ENCODE measurements at regions not wholly inside any gene's neighbourhood (a gene's known extent, or its start where the extent isn't known, plus 50 kb on each side); places are given as distances from the start of the nearest gene placed in this dataset.

GRCh38 chr18:55097456-55098170, 138.4 kb upstream of the CCDC68 start:
- Histone ChIP-seq H3K27ac (ENCODE audit: low read length, poor library complexity, severe bottlenecking) (no peak overlapping the region), H4K91ac (ENCODE audit: low read length) (no peak overlapping the region), H2BK15ac (ENCODE audit: low read depth, poor library complexity, severe bottlenecking) (no peak overlapping the region), H3K9ac (ENCODE audit: low read length) (no peak overlapping the region), H3K79me1 (replicated peaks; ENCODE audit: low read length, poor library complexity, severe bottlenecking) (no peaks in the 10 kb centered on the region), H3K4me3 (ENCODE audit: insufficient read depth in 1 of 2, low read depth in 1 of 2, low read length in 2 of 2) (no peak overlapping the region), H3K23ac (ENCODE audit: low read length in 2 of 2) (no peak overlapping the region), H4K8ac (ENCODE audit: low read length) (no peak overlapping the region), H3K14ac (ENCODE audit: low read length in 2 of 2) (no peak overlapping the region), H3K36me3 (ENCODE audit: control insufficient read depth in 1 of 2, insufficient read depth in 2 of 2, low read depth in 1 of 2, low read length in 2 of 2) (no peaks in the 10 kb centered on the region), H2BK5ac (ENCODE audit: low read depth, low read length, poor library complexity, severe bottlenecking) (no peak overlapping the region), H2AK5ac (ENCODE audit: low read length, severe bottlenecking) (no peak overlapping the region), H3K9me3 (ENCODE audit: control insufficient read depth, low read length) (no peaks in the 10 kb centered on the region), H2AFZ (ENCODE audit: low read depth, low read length) (no peak overlapping the region), H2BK120ac (ENCODE audit: low read depth, low read length) (peak overlapping the region; percentile 50), H3K4me2 (ENCODE audit: low read length, poor library complexity, severe bottlenecking) (peak overlapping the region; percentile 32), H3K4ac (ENCODE audit: low read depth in 1 of 2, low read length in 2 of 2) (no peak overlapping the region), H3K4me1 (ENCODE audit: control insufficient read depth, insufficient read depth, low read depth, low read length) (peaks cover 14% of the 10 kb centered on the region), H2BK12ac (ENCODE audit: low read length in 2 of 2) (peak overlapping the region in 1 of 2 experiments; percentile 44), H3K27me3 (ENCODE audit: control insufficient read depth in 1 of 2, insufficient read depth in 1 of 2, low read length in 2 of 2) (no peaks in the 10 kb centered on the region), H3K18ac (ENCODE audit: low read depth in 1 of 2, low read length in 2 of 2) (peak overlapping the region in 1 of 2 experiments; percentile 47)
- WGBS: 23% methylated on average over 8 of the region's 9 CpGs
- DNase-seq: peak; percentile 85

- no peak overlapping the region for H3K27ac ChIP-seq (ENCODE audit: low read length, poor library complexity, severe bottlenecking)
- no peak overlapping the region for H3K4me3 ChIP-seq (ENCODE audit: insufficient read depth in 1 of 2, low read depth in 1 of 2, low read length in 2 of 2)
- H3K36me3 ChIP-seq (ENCODE audit: control insufficient read depth in 1 of 2, insufficient read depth in 2 of 2, low read depth in 1 of 2, low read length in 2 of 2): no peaks in the 10 kb centered on the region
- H4K91ac ChIP-seq (ENCODE audit: low read length): no peak overlapping the region
- peak overlapping the region in 1 of 2 experiments; percentile 67 for H3K18ac ChIP-seq (ENCODE audit: low read depth in 1 of 2, low read length in 2 of 2)
- H2AK5ac ChIP-seq (ENCODE audit: low read length, severe bottlenecking): no peak overlapping the region
- peak; percentile 73 for DNase-seq
- no peak overlapping the region for H2BK15ac ChIP-seq (ENCODE audit: low read depth, poor library complexity, severe bottlenecking)
- no peak overlapping the region for H3K4me2 ChIP-seq (ENCODE audit: low read length, poor library complexity, severe bottlenecking)
- H3K4ac ChIP-seq (ENCODE audit: low read depth in 1 of 2, low read length in 2 of 2): no peak overlapping the region
- no peaks in the 10 kb centered on the region for H3K27me3 ChIP-seq (ENCODE audit: control insufficient read depth in 1 of 2, insufficient read depth in 1 of 2, low read length in 2 of 2)
- no peaks in the 10 kb centered on the region for H3K9me3 ChIP-seq (ENCODE audit: control insufficient read depth, low read length)
- H2BK5ac ChIP-seq (ENCODE audit: low read depth, low read length, poor library complexity, severe bottlenecking): no peak overlapping the region
- H2BK12ac ChIP-seq (ENCODE audit: low read length in 2 of 2): peak overlapping the region in 1 of 2 experiments; percentile 48
- H3K9ac ChIP-seq (ENCODE audit: low read length): no peak overlapping the region
- no peak overlapping the region for H2AFZ ChIP-seq (ENCODE audit: low read depth, low read length)
- H3K14ac ChIP-seq (ENCODE audit: low read length in 2 of 2): no peak overlapping the region
- H2BK120ac ChIP-seq (ENCODE audit: low read depth, low read length): no peak overlapping the region
- H4K8ac ChIP-seq (ENCODE audit: low read length): peak overlapping the region; percentile 72
- 55% methylated on average over 10 of the region's 10 CpGs for WGBS
- peaks cover 9% of the 10 kb centered on the region for H3K4me1 ChIP-seq (ENCODE audit: control insufficient read depth, insufficient read depth, low read depth, low read length)
- H3K79me1 ChIP-seq (replicated peaks; ENCODE audit: low read length, poor library complexity, severe bottlenecking): no peaks in the 10 kb centered on the region
- H3K23ac ChIP-seq (ENCODE audit: low read length in 2 of 2): no peak overlapping the region
Observed at GRCh38 chr18:55096263-55096951, 137.1 kb upstream of the CCDC68 start.

GRCh38 chr18:55095584-55095983, 136.3 kb upstream of the CCDC68 start:
- Histone ChIP-seq H3K4me1 (ENCODE audit: control insufficient read depth, insufficient read depth, low read depth, low read length) (peaks cover 9% of the 10 kb centered on the region), H3K79me1 (replicated peaks; ENCODE audit: low read length, poor library complexity, severe bottlenecking) (no peaks in the 10 kb centered on the region), H3K14ac (ENCODE audit: low read length in 2 of 2) (no peak overlapping the region), H3K18ac (ENCODE audit: low read depth in 1 of 2, low read length in 2 of 2) (no peak overlapping the region), H3K4ac (ENCODE audit: low read depth in 1 of 2, low read length in 2 of 2) (no peak overlapping the region), H3K36me3 (ENCODE audit: control insufficient read depth in 1 of 2, insufficient read depth in 2 of 2, low read depth in 1 of 2, low read length in 2 of 2) (no peaks in the 10 kb centered on the region), H3K9me3 (ENCODE audit: control insufficient read depth, low read length) (no peaks in the 10 kb centered on the region), H3K27me3 (ENCODE audit: control insufficient read depth in 1 of 2, insufficient read depth in 1 of 2, low read length in 2 of 2) (no peaks in the 10 kb centered on the region), H2AFZ (ENCODE audit: low read depth, low read length) (no peak overlapping the region), H3K9ac (ENCODE audit: low read length) (no peak overlapping the region), H4K91ac (ENCODE audit: low read length) (no peak overlapping the region), H2BK120ac (ENCODE audit: low read depth, low read length) (no peak overlapping the region), H3K4me3 (ENCODE audit: insufficient read depth in 1 of 2, low read depth in 1 of 2, low read length in 2 of 2) (no peak overlapping the region), H2AK5ac (ENCODE audit: low read length, severe bottlenecking) (no peak overlapping the region), H3K23ac (ENCODE audit: low read length in 2 of 2) (no peak overlapping the region), H2BK15ac (ENCODE audit: low read depth, poor library complexity, severe bottlenecking) (no peak overlapping the region), H3K4me2 (ENCODE audit: low read length, poor library complexity, severe bottlenecking) (no peak overlapping the region), H2BK5ac (ENCODE audit: low read depth, low read length, poor library complexity, severe bottlenecking) (no peak overlapping the region), H4K8ac (ENCODE audit: low read length) (no peak overlapping the region), H3K27ac (ENCODE audit: low read length, poor library complexity, severe bottlenecking) (no peak overlapping the region), H2BK12ac (ENCODE audit: low read length in 2 of 2) (no peak overlapping the region)
- no peak for DNase-seq
- 83% methylated on average over 2 of the region's 3 CpGs for WGBS

GRCh38 chr18:55093808-55094207, 134.5 kb upstream of the CCDC68 start:
- no peak overlapping the region for H3K9ac ChIP-seq (ENCODE audit: low read length)
- H3K4me3 ChIP-seq (ENCODE audit: insufficient read depth in 1 of 2, low read depth in 1 of 2, low read length in 2 of 2): no peak overlapping the region
- H2BK120ac ChIP-seq (ENCODE audit: low read depth, low read length): no peak overlapping the region
- H4K8ac ChIP-seq (ENCODE audit: low read length): no peak overlapping the region
- no peak overlapping the region for H3K27ac ChIP-seq (ENCODE audit: low read length, poor library complexity, severe bottlenecking)
- H3K18ac ChIP-seq (ENCODE audit: low read depth in 1 of 2, low read length in 2 of 2): no peak overlapping the region
- H2BK15ac ChIP-seq (ENCODE audit: low read depth, poor library complexity, severe bottlenecking): no peak overlapping the region
- no peaks in the 10 kb centered on the region for H3K27me3 ChIP-seq (ENCODE audit: control insufficient read depth in 1 of 2, insufficient read depth in 1 of 2, low read length in 2 of 2)
- no peak overlapping the region for H4K91ac ChIP-seq (ENCODE audit: low read length)
- H3K14ac ChIP-seq (ENCODE audit: low read length in 2 of 2): no peak overlapping the region
- H2AK5ac ChIP-seq (ENCODE audit: low read length, severe bottlenecking): no peak overlapping the region
- H2BK5ac ChIP-seq (ENCODE audit: low read depth, low read length, poor library complexity, severe bottlenecking): no peak overlapping the region
- H3K23ac ChIP-seq (ENCODE audit: low read length in 2 of 2): no peak overlapping the region
- H3K4ac ChIP-seq (ENCODE audit: low read depth in 1 of 2, low read length in 2 of 2): no peak overlapping the region
- DNase-seq: no peak
- peak overlapping the region in 1 of 2 experiments; percentile 15 for H2BK12ac ChIP-seq (ENCODE audit: low read length in 2 of 2)
- H3K4me1 ChIP-seq (ENCODE audit: control insufficient read depth, insufficient read depth, low read depth, low read length): peaks cover 7% of the 10 kb centered on the region
- no peak overlapping the region for H2AFZ ChIP-seq (ENCODE audit: low read depth, low read length)
- no peak overlapping the region for H3K4me2 ChIP-seq (ENCODE audit: low read length, poor library complexity, severe bottlenecking)
- no peaks in the 10 kb centered on the region for H3K36me3 ChIP-seq (ENCODE audit: control insufficient read depth in 1 of 2, insufficient read depth in 2 of 2, low read depth in 1 of 2, low read length in 2 of 2)
- H3K9me3 ChIP-seq (ENCODE audit: control insufficient read depth, low read length): no peaks in the 10 kb centered on the region
- H3K79me1 ChIP-seq (replicated peaks; ENCODE audit: low read length, poor library complexity, severe bottlenecking): no peaks in the 10 kb centered on the region

All from mesenchymal stem cell (in vitro differentiated cells and primary cell).